Hepatocyte (in vitro differentiated cells): ENCODE measurements at regions not wholly inside any gene's neighbourhood (a gene's known extent, or its start where the extent isn't known, plus 50 kb on each side); places are given as distances from the start of the nearest gene placed in this dataset.

Experiments
- CTCF ChIP-seq: fragments of 200-600 bp; sonication (generic); IDR thresholded peaks from 2 replicates; pipeline ENCODE4 v1.5.1; 2016; ENCODE audit warnings: antibody characterized with exemption, mild to moderate bottlenecking; ENCODE audit not compliant: poor library complexity
- EZH2 ChIP-seq: fragments of 200-600 bp; sonication (generic); IDR thresholded peaks from 2 replicates; pipeline ENCODE4 v1.6.1; 2016; ENCODE audit warnings: antibody characterized with exemption, mild to moderate bottlenecking, borderline replicate concordance

GRCh38 chr4:85402371-85402770 lies 72.6 kb upstream of the ARHGAP24 start:
- TF ChIP-seq CTCF (no peak), EZH2 (no peak)
